Pancreas (tissue), 10 donors: ENCODE measurements at regions not wholly inside any gene's neighbourhood (a gene's known extent, or its start where the extent isn't known, plus 50 kb on each side); places are given as distances from the start of the nearest gene placed in this dataset.

Experiments used
- ATAC-seq, 4 donors: fragments of 200-7000 bp; cut with Tn5 transposase; one replicate each; pipeline versions ENCODE4 v1.8.0 to v1.9.1; 2020; ENCODE audit warnings: mild to moderate bottlenecking in 4 of 4, moderate library complexity in 4 of 4
- DNase-seq, 6 donors: peaks; one replicate each; pipeline ENCODE4 v3.0.0-alpha.2; 2020
- FAIRE-seq: peaks from 2 replicates; lab custom pipeline; 2012; peaks lifted over from hg19 to GRCh38; lab: Jason Lieb, UNC
- H3K27ac ChIP-seq, 4 donors: fragments of 200-600 bp; sonication (generic); 1 replicate in 3 of 4; 2 replicates in 1 of 4; pipeline versions ENCODE4 v1.5.0 to v1.8.0; 2020
- H3K27me3 ChIP-seq, 4 donors: fragments of 200-600 bp; one replicate each; pipeline ENCODE4 v1.8.0; 2021
- H3K36me3 ChIP-seq, 3 donors: fragments of 200-600 bp; sonication (generic) in 1 of 3; one replicate each; pipeline versions ENCODE4 v1.5.0 to v1.8.0; 2020 to 2021
- H3K4me1 ChIP-seq, 3 donors: fragments of 200-600 bp; one replicate each; pipeline ENCODE4 v1.8.0; 2021
- H3K4me3 ChIP-seq, 4 donors: fragments of 200-600 bp; sonication (generic) in 2 of 4; one replicate each; pipeline versions ENCODE4 v1.5.0 to v1.8.0; 2020 to 2021
- H3K9me3 ChIP-seq, 4 donors: fragments of 200-600 bp; one replicate each; pipeline ENCODE4 v1.8.0; 2021
- CTCF ChIP-seq, 4 donors: fragments of 200-600 bp; sonication (generic) in 3 of 4; IDR thresholded peaks; one replicate each; pipeline versions ENCODE4 v1.5.0 to v1.8.0; 2021; ENCODE audit warnings: antibody characterized with exemption in 4 of 4
- WGBS, 2 donors: extraction: QIAGEN DNeasy Blood & Tissue Kit; methylation state at CpG; one replicate each; pipeline ENCODE4 v1.1.7; 2013; 5-methylcytosine and 5-hydroxymethylcytosine counted together
- intact Hi-C, 3 donors: fragments of 100-400 bp; cut with DNase I; formaldehyde crosslinking; loops; one replicate each; pipeline versions ENCODE4 v1.11.1 to v1.14.2; 2022
- donor health status: healthy with polysubstance abuse.
- donor health status: DM: no; HTN: no; CAD: no; lungs with moderate emphysema.
- donor health status: DM: no; HTN: no; CAD: no.
- donor health status: control.
- donor health status: control.
- donor health status: Bipolar disorder and iron deficiency.
- donor health status: DM: yes; HTN: yes; CAD: no.
- donor health status: DM: no; HTN: no; CAD: no.
- donor health status: DM: no; HTN: no; CAD: no.
- donor health status: DM: yes; HTN: yes; CAD: no.

DNA sequence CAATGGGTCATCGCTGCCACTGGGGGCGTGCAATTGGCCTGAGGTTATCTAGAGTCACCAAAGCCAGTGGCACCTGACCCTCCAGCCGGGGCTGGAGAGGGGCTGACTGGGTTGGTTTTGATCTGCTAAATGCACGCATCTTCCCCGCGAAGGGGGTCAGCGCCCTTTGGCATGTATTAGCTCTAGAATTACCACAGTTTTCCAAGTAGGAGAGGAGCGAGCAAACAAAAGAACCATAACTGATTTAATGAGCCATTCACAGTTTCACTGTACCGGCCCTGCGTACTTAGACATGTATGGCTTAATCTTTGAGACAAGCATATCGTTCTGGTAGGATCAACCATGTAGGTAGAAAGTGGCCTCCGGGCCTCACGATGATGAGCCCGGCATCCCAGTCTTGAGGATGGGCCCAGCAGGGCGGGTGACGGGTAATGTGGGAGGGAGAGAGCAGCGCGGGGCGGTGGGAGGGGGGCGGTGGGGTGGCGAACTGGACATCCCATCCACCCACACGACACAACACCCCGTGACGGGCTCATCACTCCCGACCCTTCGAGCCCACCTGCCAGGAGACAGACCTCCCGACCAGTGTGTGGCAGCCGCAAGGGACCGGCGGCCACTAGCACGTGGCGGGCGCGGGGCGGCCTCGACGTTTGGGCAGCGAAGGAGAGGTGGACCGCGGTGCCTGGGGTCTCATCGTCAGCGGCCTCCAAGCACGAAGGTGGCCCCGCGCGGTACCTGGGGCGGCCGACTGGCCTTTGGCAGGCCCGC lies 1957.5 kb upstream of the DEFB115 start:
- intact Hi-C loops = no loop called here
- Histone ChIP-seq H3K27ac (no peak overlapping the region), H3K27me3 (no peaks in the 10 kb centered on the region), H3K36me3 (no peaks in the 10 kb centered on the region), H3K9me3 (no peaks in the 10 kb centered on the region), H3K4me1 (no peaks in the 10 kb centered on the region), H3K4me3 (no peak overlapping the region)
- 73 to 83% methylated on average over 49 of the region's 49 CpGs for WGBS, 2 donors
- ATAC-seq (no peak), DNase-seq (peak in 1 of 6 donors; percentile 61), FAIRE-seq (no peak)
- TF ChIP-seq CTCF (IDR thresholded peaks at IDR 0.05) = no peak

DNA sequence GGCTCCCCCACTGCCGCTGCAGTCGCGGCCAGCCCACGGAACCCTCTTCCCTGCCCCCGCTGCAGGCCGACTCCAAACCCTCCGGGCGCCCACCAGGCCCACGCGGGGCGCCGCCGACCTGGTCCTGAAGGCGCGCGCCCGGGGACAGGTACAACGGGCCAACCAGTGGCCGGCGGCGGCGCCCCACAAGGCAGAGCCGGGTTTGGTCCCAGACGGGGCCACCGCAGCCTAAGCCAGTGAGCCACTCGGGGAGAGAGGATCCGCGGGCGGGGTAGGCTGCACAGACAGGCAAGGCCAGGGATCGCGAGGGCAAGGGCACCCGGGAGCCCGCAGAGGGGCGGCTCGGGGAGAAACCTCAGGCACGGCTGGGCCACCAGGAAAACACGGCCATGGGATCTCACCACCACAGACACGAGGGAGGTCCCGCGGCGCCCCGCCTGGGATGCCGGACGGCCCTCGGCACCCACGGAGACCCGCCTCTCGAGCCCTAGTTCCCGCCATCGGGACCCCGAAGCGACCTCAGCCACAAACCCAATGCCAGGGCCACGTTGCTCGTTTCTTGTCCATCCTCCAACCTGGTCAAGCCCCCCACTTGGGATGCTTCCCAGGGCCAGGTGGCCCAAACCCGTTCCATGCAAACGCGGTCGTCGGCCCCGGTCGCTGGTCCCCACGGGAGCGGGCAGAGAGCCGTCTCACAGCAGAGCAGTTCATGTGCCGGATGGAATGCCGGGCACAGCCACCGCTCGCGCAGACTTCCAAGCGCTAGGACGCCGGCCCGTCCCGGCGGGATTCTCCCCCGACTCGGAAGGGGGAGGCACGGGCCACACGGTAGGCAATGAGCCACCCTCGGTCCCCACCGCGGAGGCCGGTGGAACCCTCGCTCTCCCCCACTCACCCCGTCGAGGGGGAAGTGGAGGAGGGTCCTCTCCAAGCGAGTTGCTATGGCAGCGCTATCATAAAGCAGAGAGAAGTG lies 1956.6 kb upstream of the DEFB115 start:
- Histone ChIP-seq H3K36me3 (no peaks in the 10 kb centered on the region), H3K4me3 (no peak overlapping the region), H3K27me3 (no peaks in the 10 kb centered on the region), H3K9me3 (no peaks in the 10 kb centered on the region), H3K4me1 (no peaks in the 10 kb centered on the region), H3K27ac (no peak overlapping the region)
- intact Hi-C loops = no loop called here
- DNase-seq (peak in 1 of 6 donors; percentile 77), ATAC-seq (no peak), FAIRE-seq (no peak)
- no peak for TF ChIP-seq CTCF (IDR thresholded peaks at IDR 0.05)
- 62 to 83% methylated on average over 83 to 88 of the region's 88 CpGs for WGBS, 2 donors

GRCh38 chr20:29301624-29302259 lies 1955.7 kb upstream of the DEFB115 start:
- TF ChIP-seq CTCF (IDR thresholded peaks at IDR 0.05) = no peak
- no peaks in the 10 kb centered on the region for H3K9me3 ChIP-seq
- no peak for ATAC-seq
- no peak overlapping the region for H3K27ac ChIP-seq
- no peak for FAIRE-seq
- no peaks in the 10 kb centered on the region for H3K4me1 ChIP-seq
- DNase-seq = peak in 1 of 6 donors; percentile 70
- H3K36me3 ChIP-seq = no peaks in the 10 kb centered on the region
- 63 to 82% methylated on average over 46 of the region's 46 CpGs for WGBS, 2 donors
- no peak overlapping the region for H3K4me3 ChIP-seq
- intact Hi-C loops = no loop called here
- no peaks in the 10 kb centered on the region for H3K27me3 ChIP-seq

- no peak for TF ChIP-seq CTCF (IDR thresholded peaks at IDR 0.05)
- Histone ChIP-seq H3K27ac (no peak overlapping the region), H3K9me3 (no peaks in the 10 kb centered on the region), H3K4me1 (no peaks in the 10 kb centered on the region), H3K4me3 (no peak overlapping the region), H3K27me3 (no peaks in the 10 kb centered on the region), H3K36me3 (no peaks in the 10 kb centered on the region)
- intact Hi-C loops = no loop called here
- ATAC-seq (no peak), DNase-seq (no peak), FAIRE-seq (no peak)
- WGBS, 2 donors = 55 to 66% methylated on average over 16 of the region's 16 CpGs
Observed at GRCh38 chr20:29302979-29303644, 1954.4 kb upstream of the DEFB115 start.
